Dedifferentiated amniotic fluid mesenchymal stem cell (primary cell): ENCODE measurements at regions not wholly inside any gene's neighbourhood (a gene's known extent, or its start where the extent isn't known, plus 50 kb on each side); places are given as distances from the start of the nearest gene placed in this dataset.

Experiments
- DNase-seq: peaks from one replicate; pipeline ENCODE4 v3.0.0-alpha.2; 2016; ENCODE audit errors: extremely low spot score

GRCh38 chrX:21056622-21057021 is 317.6 kb upstream of the CNKSR2 start:
- no peak for DNase-seq

GRCh38 chrX:21047034-21047455 is 327.2 kb upstream of the CNKSR2 start:
- DNase-seq, result no peak

GRCh38 chrX:21014326-21014725 is 359.9 kb upstream of the CNKSR2 start:
- DNase-seq, result no peak

GRCh38 chrX:21004835-21005234 is 369.4 kb upstream of the CNKSR2 start:
- no peak for DNase-seq

GRCh38 chrX:20995829-20996228 is 378.4 kb upstream of the CNKSR2 start:
- DNase-seq, result no peak

- DNase-seq, result no peak
Observed at GRCh38 chrX:20989361-20989760, 384.9 kb upstream of the CNKSR2 start.

GRCh38 chrX:20988804-20989203 is 385.4 kb upstream of the CNKSR2 start:
- DNase-seq, result no peak

GRCh38 chrX:20988118-20988517 is 386.1 kb upstream of the CNKSR2 start:
- DNase-seq, result no peak

GRCh38 chrX:20980426-20980825 is 393.8 kb upstream of the CNKSR2 start:
- DNase-seq, result no peak

- DNase-seq, result no peak
Observed at GRCh38 chrX:20974326-20974725, 399.9 kb upstream of the CNKSR2 start.

GRCh38 chrX:20973038-20973437 is 401.2 kb upstream of the CNKSR2 start:
- DNase-seq, result no peak

GRCh38 chrX:20971250-20971649 is 403.0 kb upstream of the CNKSR2 start:
- DNase-seq, result no peak

- DNase-seq, result no peak
Observed at GRCh38 chrX:20969565-20969964, 404.7 kb upstream of the CNKSR2 start.

- DNase-seq, result no peak
Observed at GRCh38 chrX:20968996-20969395, 405.2 kb upstream of the CNKSR2 start.

GRCh38 chrX:20967725-20968124 is 406.5 kb upstream of the CNKSR2 start:
- DNase-seq, result no peak

- no peak for DNase-seq
Observed at GRCh38 chrX:20965270-20966044, 408.8 kb upstream of the CNKSR2 start.

GRCh38 chrX:20954014-20954413 is 420.2 kb upstream of the CNKSR2 start:
- no peak for DNase-seq

GRCh38 chrX:20952180-20952579 is 422.0 kb upstream of the CNKSR2 start:
- DNase-seq, result no peak

GRCh38 chrX:20951016-20951810 is 423.0 kb upstream of the CNKSR2 start:
- DNase-seq, result no peak

GRCh38 chrX:20947411-20947912 is 426.8 kb upstream of the CNKSR2 start:
- DNase-seq, result no peak

GRCh38 chrX:20913760-20914159 is 460.5 kb upstream of the CNKSR2 start:
- no peak for DNase-seq

GRCh38 chrX:20906571-20906970 is 467.6 kb upstream of the CNKSR2 start:
- no peak for DNase-seq

GRCh38 chrX:20884565-20884964 is 489.7 kb upstream of the CNKSR2 start:
- no peak for DNase-seq
